ENCODE measurements at regions not wholly inside any gene's neighbourhood (a gene's known extent, or its start where the extent isn't known, plus 50 kb on each side); places are given as distances from the start of the nearest gene placed in this dataset.
A peak's percentile ranks its signal among the peaks of the same experiment; 100 is the strongest.
"Not testable (repeated sequence)": the region's sequence is repeated elsewhere in the genome, so short reads cannot be mapped to it uniquely, and the experiment has no call there.

- no peak for DNase-seq
These were observed 480.4 kb downstream of the SIPA1L2 start for GRCh38 chr1:232149287-232150201.

GRCh38 chr1:232147215-232147614, 482.7 kb downstream of the SIPA1L2 start:
- no peak for DNase-seq

GRCh38 chr1:232146514-232146913, 483.4 kb downstream of the SIPA1L2 start:
- no peak for DNase-seq

GRCh38 chr1:232145768-232146167, 484.2 kb downstream of the SIPA1L2 start:
- no peak for DNase-seq

GRCh38 chr1:232144696-232145230, 485.2 kb downstream of the SIPA1L2 start:
- no peak for DNase-seq

- no peak for DNase-seq
These were observed 486.5 kb downstream of the SIPA1L2 start for GRCh38 chr1:232143315-232143886.

- DNase-seq: peak; percentile 71
These were observed 487.3 kb downstream of the SIPA1L2 start for GRCh38 chr1:232142403-232143314.

- DNase-seq: not testable (repeated sequence)
These were observed 488.8 kb downstream of the SIPA1L2 start for GRCh38 chr1:232141167-232141448.

GRCh38 chr1:232140419-232141166, 489.3 kb downstream of the SIPA1L2 start:
- DNase-seq: no peak

- no peak for DNase-seq
These were observed 490.5 kb downstream of the SIPA1L2 start for GRCh38 chr1:232139444-232139843.

GRCh38 chr1:232138044-232138443, 491.9 kb downstream of the SIPA1L2 start:
- DNase-seq: no peak

- DNase-seq: no peak
These were observed 492.9 kb downstream of the SIPA1L2 start for GRCh38 chr1:232137066-232137465.

GRCh38 chr1:232136136-232136535, 493.8 kb downstream of the SIPA1L2 start:
- DNase-seq: no peak

GRCh38 chr1:232134365-232134764, 495.6 kb downstream of the SIPA1L2 start:
- no peak for DNase-seq

GRCh38 chr1:232132572-232132971, 497.4 kb downstream of the SIPA1L2 start:
- no peak for DNase-seq

- DNase-seq: no peak
These were observed 498.1 kb downstream of the SIPA1L2 start for GRCh38 chr1:232131715-232132391.

GRCh38 chr1:232130815-232131480, 499.0 kb downstream of the SIPA1L2 start:
- no peak for DNase-seq

GRCh38 chr1:232127190-232127589, 500.6 kb downstream of the DISC1 start:
- DNase-seq: no peak

- no peak for DNase-seq
These were observed 497.4 kb downstream of the DISC1 start for GRCh38 chr1:232123775-232124659.

GRCh38 chr1:232117903-232118302, 491.3 kb downstream of the DISC1 start:
- not testable (repeated sequence) for DNase-seq
